ENCODE measurements at regions not wholly inside any gene's neighbourhood (a gene's known extent, or its start where the extent isn't known, plus 50 kb on each side); places are given as distances from the start of the nearest gene placed in this dataset.

- no peak for DNase-seq (ENCODE audit: low spot score)
Measured at GRCh38 chr2:13015532-13016320, 299.0 kb downstream of the TRIB2 start.

DNA sequence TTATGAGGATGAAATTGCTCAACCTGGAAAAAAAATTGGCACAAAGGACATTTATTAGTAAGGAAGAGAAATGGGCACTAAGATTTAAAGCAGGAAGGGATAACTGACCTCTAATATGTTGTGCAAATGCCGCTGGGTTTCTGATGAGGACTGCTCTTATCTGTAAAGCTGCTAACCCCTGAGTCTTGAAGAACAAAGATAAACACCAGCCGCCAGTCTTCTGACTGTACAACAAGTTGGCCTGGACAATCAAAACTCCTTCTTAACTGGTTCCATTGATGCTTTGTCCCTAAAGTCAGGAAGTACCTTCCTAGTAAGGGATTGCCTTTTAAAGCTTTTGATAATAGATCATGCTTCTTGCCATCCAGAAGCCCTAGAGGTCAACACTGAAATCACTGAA is 301.8 kb downstream of the TRIB2 start:
- DNase-seq (ENCODE audit: low spot score), result no peak

DNA sequence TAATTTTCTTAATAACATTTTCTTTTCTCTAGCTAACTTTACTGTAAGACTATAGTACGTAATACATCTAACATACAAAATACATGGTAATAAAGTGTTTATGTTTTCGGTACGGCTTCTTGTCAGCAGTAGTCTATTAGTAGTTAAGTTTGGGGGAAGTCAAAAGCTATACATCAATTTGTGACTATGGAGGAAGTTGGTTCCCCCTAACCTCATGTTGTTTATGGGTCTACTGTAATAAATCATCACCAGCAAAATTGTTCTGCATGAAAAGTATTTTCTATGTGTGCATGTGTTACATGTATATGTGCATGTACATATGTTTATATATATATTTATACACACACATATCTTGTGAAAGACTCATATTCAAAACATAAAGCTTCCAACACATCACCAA is 303.0 kb downstream of the TRIB2 start:
- no peak for DNase-seq (ENCODE audit: low spot score)

DNA sequence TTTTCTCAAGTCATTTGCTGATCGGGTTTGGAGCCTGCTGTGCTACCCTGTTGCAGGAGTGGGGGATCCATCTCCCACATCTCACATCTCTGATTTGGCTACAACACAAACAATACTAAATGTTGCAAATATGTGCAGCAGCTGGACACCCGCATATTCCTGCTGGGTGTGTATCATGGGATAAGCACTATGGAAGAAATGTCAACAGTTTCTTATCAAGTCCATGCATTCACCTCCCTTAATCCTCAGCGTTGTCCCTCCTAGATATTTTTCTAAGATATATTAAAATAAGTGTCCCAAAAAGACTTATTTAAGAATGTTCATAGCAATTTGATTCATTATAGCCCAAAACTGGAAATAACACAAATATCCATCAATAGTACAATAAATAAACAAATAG is 303.7 kb downstream of the TRIB2 start:
- DNase-seq (ENCODE audit: low spot score), result no peak

DNA sequence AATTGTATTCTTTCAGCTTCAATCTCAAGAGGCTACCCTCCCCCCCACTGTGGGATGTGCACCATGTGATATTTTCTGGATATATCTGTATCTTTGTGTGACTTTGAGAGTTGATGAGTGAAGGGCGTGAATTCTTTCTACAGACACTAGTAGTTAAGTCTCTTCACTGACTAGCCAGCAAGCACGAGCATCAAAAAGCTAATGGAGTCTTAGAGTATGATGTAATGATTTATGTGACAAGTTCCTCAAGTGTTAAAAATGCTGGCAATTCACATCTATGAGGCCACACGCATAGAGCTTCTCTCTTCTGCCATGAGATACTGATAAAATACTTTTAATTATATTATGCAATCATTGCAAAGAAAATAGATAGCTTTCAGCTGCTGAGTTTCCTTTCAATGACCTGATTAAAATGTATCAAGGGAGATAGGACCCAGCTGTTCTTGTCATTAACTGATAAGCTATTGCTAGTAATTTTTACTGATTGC is 304.8 kb downstream of the TRIB2 start:
- no peak for DNase-seq (ENCODE audit: low spot score)

GRCh38 chr2:13030606-13031005 is 313.9 kb downstream of the TRIB2 start:
- DNase-seq (ENCODE audit: low spot score), result no peak

- no peak for DNase-seq (ENCODE audit: low spot score)
Measured at GRCh38 chr2:13034861-13035260, 318.1 kb downstream of the TRIB2 start.

- DNase-seq (ENCODE audit: low spot score), result no peak
Measured at GRCh38 chr2:13035866-13036265, 319.1 kb downstream of the TRIB2 start.

DNA sequence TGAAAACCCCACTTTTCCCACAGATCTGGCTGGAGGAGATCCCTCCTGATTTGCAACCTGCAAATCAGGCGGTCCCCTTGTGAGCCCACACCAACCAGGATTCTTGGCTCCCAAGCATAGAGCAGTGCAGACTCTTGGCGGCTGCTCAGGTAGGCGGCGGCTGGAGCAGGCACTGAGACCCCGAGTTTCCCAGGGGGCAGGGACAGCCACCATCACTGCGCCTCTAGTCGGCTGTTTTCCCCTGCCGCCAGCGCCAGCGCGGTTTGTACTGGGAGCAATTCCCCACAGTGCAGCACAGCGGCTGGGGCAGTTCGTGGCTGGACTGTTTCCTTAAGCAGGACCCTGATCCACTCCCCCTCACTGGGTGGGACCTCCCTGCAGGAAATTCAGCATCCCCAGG is 323.3 kb downstream of the TRIB2 start:
- DNase-seq (ENCODE audit: low spot score), result no peak

DNA sequence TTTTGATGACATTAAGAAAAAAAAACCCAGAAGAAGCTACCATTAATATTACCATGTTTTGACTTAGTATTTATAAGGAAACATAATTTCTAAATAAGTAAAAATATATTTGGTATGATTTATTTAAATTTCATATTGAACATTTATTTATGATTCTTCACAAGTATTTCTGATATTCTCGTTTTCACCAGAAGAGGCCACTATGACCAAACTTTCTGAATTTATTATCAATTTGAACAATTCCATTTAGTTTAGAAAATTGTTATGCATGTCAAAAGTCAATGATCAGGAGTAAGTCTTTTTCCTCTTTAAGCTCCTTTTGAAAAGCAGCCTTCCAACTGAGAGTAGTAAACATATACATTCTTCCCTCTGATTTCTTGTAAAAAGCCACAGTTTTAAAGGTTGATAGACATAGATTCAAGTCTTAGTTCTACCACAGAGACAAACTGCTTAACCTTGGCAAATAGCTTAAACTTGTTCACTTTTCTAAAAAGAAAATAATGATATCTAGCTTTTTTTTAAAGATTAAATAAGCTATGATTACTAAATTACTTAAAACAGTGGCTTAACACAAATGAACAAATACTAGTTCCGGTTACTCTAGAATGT is 329.9 kb downstream of the TRIB2 start:
- DNase-seq (ENCODE audit: low spot score), result no peak

DNA sequence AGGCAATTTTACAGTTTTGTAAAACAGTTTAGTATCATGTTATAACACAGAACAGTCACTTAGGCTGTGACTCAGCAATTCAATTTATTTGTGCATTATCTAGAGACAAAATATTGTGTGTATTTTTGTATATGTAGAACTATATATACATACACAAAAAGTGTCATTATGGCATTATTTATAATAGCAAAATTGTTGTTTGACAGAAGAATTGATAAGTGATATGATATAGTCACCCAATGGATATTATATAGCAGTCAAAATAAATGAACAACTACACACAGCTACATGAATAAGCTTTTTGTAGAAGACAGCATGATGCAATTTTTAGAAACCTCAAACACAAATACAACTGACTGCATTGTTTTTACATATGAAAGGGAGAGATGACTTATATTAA is 334.0 kb downstream of the TRIB2 start:
- no peak for DNase-seq (ENCODE audit: low spot score)

GRCh38 chr2:13052547-13052946 is 335.8 kb downstream of the TRIB2 start:
- DNase-seq (ENCODE audit: low spot score), result no peak

- DNase-seq (ENCODE audit: low spot score), result no peak
Measured at GRCh38 chr2:13056259-13056843, 339.6 kb downstream of the TRIB2 start.

GRCh38 chr2:13057671-13058070 is 340.9 kb downstream of the TRIB2 start:
- DNase-seq (ENCODE audit: low spot score), result no peak

DNA sequence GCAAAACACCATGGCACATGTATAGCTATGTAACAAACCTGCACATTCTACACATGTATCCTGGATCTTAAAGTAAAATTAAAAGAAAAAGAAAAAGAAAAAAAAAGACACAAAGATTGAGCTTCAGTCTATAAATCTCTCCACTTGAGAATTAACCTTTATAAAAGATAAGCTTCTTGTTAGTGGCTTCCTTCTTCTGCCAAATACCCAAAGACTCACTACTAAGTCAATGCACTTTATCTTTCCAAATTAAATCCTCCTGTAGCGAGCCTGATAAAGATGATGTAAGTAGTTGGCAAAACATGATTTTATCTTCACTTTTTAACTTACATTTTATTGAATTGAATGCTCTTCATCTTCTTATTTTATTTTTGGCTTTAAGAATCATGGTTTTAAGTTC is 349.9 kb downstream of the TRIB2 start:
- no peak for DNase-seq (ENCODE audit: low spot score)

GRCh38 chr2:13067508-13067907 is 350.8 kb downstream of the TRIB2 start:
- no peak for DNase-seq (ENCODE audit: low spot score)

- DNase-seq (ENCODE audit: low spot score), result no peak
Measured at GRCh38 chr2:13089971-13090370, 373.2 kb downstream of the TRIB2 start.

DNA sequence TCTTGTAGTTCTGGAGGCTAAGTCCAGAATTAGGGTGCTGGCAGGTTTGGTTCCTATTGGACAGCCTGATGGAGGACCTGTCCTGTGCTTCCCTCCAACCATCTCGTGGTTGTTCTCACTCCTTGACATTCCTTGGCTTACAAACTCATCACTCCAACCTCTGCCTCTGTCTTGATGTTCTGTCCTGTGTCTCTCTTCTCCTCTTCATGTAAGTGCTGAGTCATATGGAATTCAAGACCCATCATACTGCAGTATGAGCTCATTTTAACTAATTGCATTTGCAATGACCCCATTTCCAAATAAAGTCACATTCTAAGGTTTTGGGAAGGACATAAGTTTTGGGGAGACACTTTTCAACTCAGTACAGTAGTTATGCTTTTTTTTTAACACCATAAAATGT is 374.7 kb downstream of the TRIB2 start:
- no peak for DNase-seq (ENCODE audit: low spot score)

DNA sequence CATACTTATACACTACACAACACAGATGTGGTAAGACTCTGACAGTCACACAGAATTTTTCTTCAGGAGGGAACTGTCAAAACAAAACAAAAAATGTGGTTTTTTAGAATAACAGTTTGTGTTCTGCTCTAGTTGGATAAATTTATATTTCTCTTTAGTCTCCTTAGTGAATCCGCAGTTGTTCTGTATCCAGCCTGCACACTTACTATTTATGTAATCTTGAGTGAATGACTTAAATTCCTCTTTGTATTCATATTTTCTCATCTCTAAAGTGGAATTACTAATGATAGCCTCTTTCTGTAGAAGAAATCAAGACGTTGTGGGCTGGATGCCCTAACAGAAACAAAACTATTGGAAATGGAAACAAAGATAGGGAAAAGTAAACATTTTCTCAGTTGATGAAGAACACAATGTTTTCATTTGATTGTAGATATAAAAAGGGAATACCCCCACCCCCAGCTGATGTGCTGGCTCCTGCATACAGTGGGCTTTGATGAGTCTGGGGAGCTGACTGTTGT is 375.2 kb downstream of the TRIB2 start:
- DNase-seq (ENCODE audit: low spot score), result no peak

- no peak for DNase-seq (ENCODE audit: low spot score)
Measured at GRCh38 chr2:13093416-13093991, 376.8 kb downstream of the TRIB2 start.

GRCh38 chr2:13102397-13103063 is 385.8 kb downstream of the TRIB2 start:
- DNase-seq (ENCODE audit: low spot score), result no peak

DNA sequence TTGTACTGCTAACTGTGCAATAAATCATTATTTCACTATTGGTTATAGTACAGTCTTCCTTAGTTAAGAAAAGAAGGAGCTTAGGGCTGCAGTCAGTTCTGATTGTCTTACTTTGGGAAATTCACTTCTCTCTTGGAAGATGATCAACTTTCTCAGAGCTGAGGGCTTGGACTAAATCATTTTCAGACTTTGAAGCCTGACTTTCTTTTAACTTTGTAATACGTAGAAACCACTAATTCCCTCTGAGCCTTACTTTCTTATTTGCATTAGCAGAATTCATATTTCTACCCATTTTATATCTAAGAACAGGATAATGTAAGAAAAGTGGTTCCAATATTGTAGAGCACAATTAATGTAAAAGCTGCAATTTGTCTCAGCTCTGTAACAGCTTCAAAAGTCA is 386.4 kb downstream of the TRIB2 start:
- no peak for DNase-seq (ENCODE audit: low spot score)
